Left ventricle myocardium inferior (tissue), 1 donor: ENCODE measurements at regions not wholly inside any gene's neighbourhood (a gene's known extent, or its start where the extent isn't known, plus 50 kb on each side); places are given as distances from the start of the nearest gene placed in this dataset.

Source experiments
- DNase-seq: peaks from one replicate; pipeline ENCODE4 v3.0.0-alpha.2; 2020
- H3K27ac ChIP-seq: fragments of 200-600 bp; replicated peaks from 2 replicates; pipeline ENCODE4 v1.8.0; 2021
- H3K27me3 ChIP-seq: fragments of 200-600 bp; 2 replicates; pipeline ENCODE4 v1.8.0; 2021; ENCODE audit warnings: low read depth
- H3K36me3 ChIP-seq: fragments of 200-600 bp; 2 replicates; pipeline ENCODE4 v1.8.0; 2021
- H3K4me1 ChIP-seq: fragments of 200-600 bp; 2 replicates; pipeline ENCODE4 v1.8.0; 2021
- H3K4me3 ChIP-seq: fragments of 200-600 bp; 2 replicates; pipeline ENCODE4 v1.8.0; 2021; ENCODE audit warnings: mild to moderate bottlenecking, moderate library complexity
- H3K9me3 ChIP-seq: fragments of 200-600 bp; replicated peaks from 2 replicates; pipeline ENCODE4 v1.8.0; 2021
- intact Hi-C: fragments of 100-400 bp; cut with micrococcal nuclease; formaldehyde crosslinking; loops from one replicate; pipeline ENCODE4 v1.11.0; 2022
- TF ChIP-seq, protein P1 (sequence below): fragments of 200-600 bp; IDR thresholded peaks from 2 replicates; pipeline ENCODE4 v1.8.0; 2021; ENCODE audit warnings: antibody characterized with exemption, mild to moderate bottlenecking, borderline replicate concordance
- donor health status: DM: no; HTN: yes; CAD: no; lungs with severe emphysema.

GRCh38 chr5:33267801-33268200 lies 173.0 kb upstream of the TARS1 start:
- Histone ChIP-seq H3K4me3 (no peak overlapping the region), H3K27me3 (no peaks in the 10 kb centered on the region), H3K9me3 (peaks cover 15% of the 10 kb centered on the region), H3K36me3 (no peaks in the 10 kb centered on the region), H3K27ac (no peak overlapping the region), H3K4me1 (no peaks in the 10 kb centered on the region)
- TF ChIP-seq, protein P1, sequence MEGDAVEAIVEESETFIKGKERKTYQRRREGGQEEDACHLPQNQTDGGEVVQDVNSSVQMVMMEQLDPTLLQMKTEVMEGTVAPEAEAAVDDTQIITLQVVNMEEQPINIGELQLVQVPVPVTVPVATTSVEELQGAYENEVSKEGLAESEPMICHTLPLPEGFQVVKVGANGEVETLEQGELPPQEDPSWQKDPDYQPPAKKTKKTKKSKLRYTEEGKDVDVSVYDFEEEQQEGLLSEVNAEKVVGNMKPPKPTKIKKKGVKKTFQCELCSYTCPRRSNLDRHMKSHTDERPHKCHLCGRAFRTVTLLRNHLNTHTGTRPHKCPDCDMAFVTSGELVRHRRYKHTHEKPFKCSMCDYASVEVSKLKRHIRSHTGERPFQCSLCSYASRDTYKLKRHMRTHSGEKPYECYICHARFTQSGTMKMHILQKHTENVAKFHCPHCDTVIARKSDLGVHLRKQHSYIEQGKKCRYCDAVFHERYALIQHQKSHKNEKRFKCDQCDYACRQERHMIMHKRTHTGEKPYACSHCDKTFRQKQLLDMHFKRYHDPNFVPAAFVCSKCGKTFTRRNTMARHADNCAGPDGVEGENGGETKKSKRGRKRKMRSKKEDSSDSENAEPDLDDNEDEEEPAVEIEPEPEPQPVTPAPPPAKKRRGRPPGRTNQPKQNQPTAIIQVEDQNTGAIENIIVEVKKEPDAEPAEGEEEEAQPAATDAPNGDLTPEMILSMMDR = no peak
- intact Hi-C loops = no loop called here
- no peak for DNase-seq

DNA sequence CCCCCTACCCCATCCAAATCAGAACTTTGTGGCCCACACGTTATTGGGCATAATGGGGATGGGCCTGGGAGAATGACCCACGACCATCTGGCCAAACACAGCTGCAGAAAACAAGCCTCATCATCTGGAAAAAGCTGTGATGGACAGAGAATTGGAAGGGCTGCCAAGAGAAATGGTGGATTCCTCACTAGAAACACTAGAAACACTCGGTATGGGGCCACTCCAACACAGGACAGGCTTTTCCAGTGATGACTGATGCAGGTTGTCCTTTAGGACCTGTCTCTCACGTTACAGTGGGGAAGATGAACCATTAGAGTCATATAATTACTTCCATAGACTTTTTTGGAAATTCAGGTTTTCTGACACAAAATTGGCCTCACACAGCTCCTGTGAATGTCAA lies 172.4 kb upstream of the TARS1 start:
- no peaks in the 10 kb centered on the region for H3K36me3 ChIP-seq
- no peak overlapping the region for H3K4me3 ChIP-seq
- no peaks in the 10 kb centered on the region for H3K4me1 ChIP-seq
- H3K27me3 ChIP-seq = no peaks in the 10 kb centered on the region
- intact Hi-C loops = no loop called here
- peaks cover 14% of the 10 kb centered on the region for H3K9me3 ChIP-seq
- no peak overlapping the region for H3K27ac ChIP-seq
- TF ChIP-seq, protein P1 = no peak
- DNase-seq = no peak

- H3K9me3 ChIP-seq = no peaks in the 10 kb centered on the region
These were observed 170.1 kb upstream of the TARS1 start for GRCh38 chr5:33270671-33271070.

DNA sequence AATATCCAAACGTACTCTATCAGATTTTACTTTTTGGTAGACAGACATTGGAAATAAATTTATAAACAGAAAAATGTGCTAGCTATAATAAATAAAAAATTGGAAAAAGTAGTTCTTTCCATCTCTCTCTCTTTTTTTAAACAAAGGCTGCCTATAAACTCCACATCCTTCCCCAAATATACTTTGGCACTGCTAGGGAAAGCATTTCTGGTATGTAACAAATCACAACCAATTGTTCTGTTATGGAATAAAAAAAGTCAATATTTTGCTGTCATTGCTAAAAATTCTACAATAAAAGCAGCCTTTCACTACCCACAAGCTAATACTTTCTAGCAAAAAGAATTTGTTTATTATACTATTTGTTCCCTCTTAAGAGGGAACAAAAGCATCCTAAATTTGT lies 169.2 kb upstream of the TARS1 start:
- DNase-seq = no peak
- TF ChIP-seq, protein P1 = no peak
- intact Hi-C loops = no loop called here
- peaks cover 2% of the 10 kb centered on the region for H3K4me1 ChIP-seq
- H3K27ac ChIP-seq = no peak overlapping the region
- no peaks in the 10 kb centered on the region for H3K36me3 ChIP-seq
- H3K4me3 ChIP-seq = no peak overlapping the region
- H3K9me3 ChIP-seq = no peaks in the 10 kb centered on the region
- no peaks in the 10 kb centered on the region for H3K27me3 ChIP-seq

More at GRCh38 chr5:33270671-33271070, 170.1 kb upstream of the TARS1 start:
- no peak overlapping the region for H3K4me3 ChIP-seq
- TF ChIP-seq, protein P1 = no peak
- intact Hi-C loops = no loop called here
- no peak for DNase-seq
- H3K36me3 ChIP-seq = no peaks in the 10 kb centered on the region
- no peaks in the 10 kb centered on the region for H3K27me3 ChIP-seq
- H3K27ac ChIP-seq = no peak overlapping the region
- no peaks in the 10 kb centered on the region for H3K4me1 ChIP-seq

- TF ChIP-seq, protein P1 = no peak
- intact Hi-C loops = no loop called here
These were observed 168.5 kb upstream of the TARS1 start for GRCh38 chr5:33272288-33272687.

DNA sequence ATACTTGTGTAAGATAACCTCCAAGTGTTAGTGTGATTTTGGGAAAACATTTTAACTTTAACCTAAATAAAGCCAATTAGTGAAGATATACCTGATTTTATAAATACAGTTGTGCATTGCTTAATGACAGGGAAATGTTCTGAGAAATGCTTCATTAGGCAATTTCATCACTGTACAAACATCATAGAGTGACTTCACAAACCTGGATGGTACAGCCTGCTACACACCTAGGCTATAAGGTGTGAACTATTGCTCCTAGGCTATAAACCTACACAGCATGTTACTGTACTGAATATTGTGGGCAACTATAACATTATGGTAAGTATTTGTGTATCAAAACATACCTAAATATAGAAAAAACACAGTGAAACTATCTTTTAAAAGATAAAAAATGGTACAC lies 166.8 kb upstream of the TARS1 start:
- H3K36me3 ChIP-seq = no peaks in the 10 kb centered on the region
- no peak overlapping the region for H3K27ac ChIP-seq
- intact Hi-C loops = no loop called here
- H3K4me1 ChIP-seq = peaks cover 4% of the 10 kb centered on the region
- TF ChIP-seq, protein P1 = no peak
- H3K27me3 ChIP-seq = no peaks in the 10 kb centered on the region
- no peak overlapping the region for H3K4me3 ChIP-seq
- DNase-seq = no peak
- no peaks in the 10 kb centered on the region for H3K9me3 ChIP-seq

More at GRCh38 chr5:33272288-33272687, 168.5 kb upstream of the TARS1 start:
- H3K27me3 ChIP-seq = no peaks in the 10 kb centered on the region
- H3K9me3 ChIP-seq = no peaks in the 10 kb centered on the region
- no peaks in the 10 kb centered on the region for H3K36me3 ChIP-seq
- H3K4me1 ChIP-seq = peaks cover 4% of the 10 kb centered on the region
- no peak overlapping the region for H3K4me3 ChIP-seq
- no peak overlapping the region for H3K27ac ChIP-seq
- DNase-seq = no peak
